A549 (cell line): ENCODE measurements at regions not wholly inside any gene's neighbourhood (a gene's known extent, or its start where the extent isn't known, plus 50 kb on each side); places are given as distances from the start of the nearest gene placed in this dataset.

Experiments used
- ATAC-seq, 2 experiments: fragments of 200-7000 bp in 1 of 2; fragments of >200 bp in 1 of 2; cut with Nextera tagmentation in 1 of 2; cut with Tn5 transposase in 1 of 2; 3 replicates each; pipeline versions ENCODE4 v1.8.0 to v1.9.1; 2018 to 2020; ENCODE audit warnings: mild to moderate bottlenecking in 1 of 2, moderate library complexity in 1 of 2
- CTCF ChIA-PET: fragments of 300-600 bp; sonication (Branson Sonifier 250); formaldehyde crosslinking; extraction: SDS; loops from one replicate; lab custom pipeline; 2021; ENCODE audit warnings: antibody characterized with exemption, inconsistent platforms; lab: Yijun Ruan, JAX
- POLR2A ChIA-PET: fragments of 350-600 bp; formaldehyde crosslinking; extraction: SDS; loops from one replicate; lab custom pipeline; 2021; ENCODE audit warnings: antibody characterized with exemption, inconsistent platforms; lab: Yijun Ruan, JAX
- DNase-seq, 2 experiments: peaks; one replicate each; pipeline versions ENCODE4 v3.0.0 to v3.0.0-alpha.2; 2011 to 2016; ENCODE audit warnings: low read depth in 1 of 2, low spot score in 1 of 2
- FAIRE-seq: peaks from 2 replicates; lab custom pipeline; 2011; peaks lifted over from hg19 to GRCh38; lab: Jason Lieb, UNC
- H3K27ac ChIP-seq, 2 experiments: fragments of >200 bp; sonication (Bioruptor Twin); formaldehyde crosslinking; 3 replicates each; pipeline ENCODE4 v1.5.1; 2016 to 2017
- H3K4me1 ChIP-seq: fragments of >200 bp; sonication (Bioruptor Twin); formaldehyde crosslinking; 3 replicates; pipeline ENCODE4 v1.6.1; 2016
- H3K4me2 ChIP-seq: fragments of >200 bp; sonication (Bioruptor Twin); formaldehyde crosslinking; 3 replicates; pipeline ENCODE4 v1.6.1; 2016
- H3K4me3 ChIP-seq: fragments of >200 bp; sonication (Bioruptor Twin); formaldehyde crosslinking; 3 replicates; pipeline ENCODE4 v1.5.1; 2016
- H3K9me3 ChIP-seq: fragments of >200 bp; sonication (Bioruptor Twin); formaldehyde crosslinking; 3 replicates; pipeline ENCODE4 v1.6.1; 2016
- CBX8 ChIP-seq: fragments of 200-600 bp; sonication (generic); IDR thresholded peaks from 2 replicates; pipeline ENCODE4 v1.6.1; 2016
- CHD2 ChIP-seq: fragments of 150-350 bp; IDR thresholded peaks from 2 replicates; pipeline ENCODE4 v1.6.1; 2014; ENCODE audit warnings: low read length; ENCODE audit not compliant: partially characterized antibody
- E2F6 ChIP-seq: IDR thresholded peaks from 2 replicates; pipeline ENCODE4 v1.6.1; 2012; ENCODE audit warnings: low read depth, borderline replicate concordance
- EP300 ChIP-seq, 2 experiments: fragments of >200 bp; sonication (Bioruptor Twin); formaldehyde crosslinking; IDR thresholded peaks; 2 replicates in 1 of 2; 3 replicates in 1 of 2; pipeline ENCODE4 v1.6.1; 2016 to 2017
- FOSL2 ChIP-seq, 2 experiments: fragments of 450-650 bp in 1 of 2; fragments of >200 bp in 1 of 2; sonication (Bioruptor Twin) in 1 of 2; formaldehyde crosslinking; IDR thresholded peaks; 2 replicates each; pipeline versions ENCODE4 v1.5.0 to v1.6.1; 2016 to 2020; ENCODE audit warnings: mild to moderate bottlenecking in 1 of 2, moderate library complexity in 1 of 2
- FOXS1 ChIP-seq: fragments of 250-450 bp; sonication (Bioruptor Pico); IDR thresholded peaks from 2 replicates; pipeline ENCODE4 v1.5.0; 2020; ENCODE audit warnings: mild to moderate bottlenecking, moderate library complexity
- HDAC2 ChIP-seq: fragments of 200-600 bp; sonication (generic); IDR thresholded peaks from 2 replicates; pipeline ENCODE4 v1.6.1; 2016
- HOXA7 ChIP-seq: fragments of 250-450 bp; sonication (Bioruptor Pico); IDR thresholded peaks from 2 replicates; pipeline ENCODE4 v1.5.0; 2020; ENCODE audit warnings: mild to moderate bottlenecking, moderate library complexity
- HOXB13 ChIP-seq: fragments of 250-450 bp; sonication (Bioruptor Pico); IDR thresholded peaks from 2 replicates; pipeline ENCODE4 v1.5.0; 2020; ENCODE audit warnings: low read depth, mild to moderate bottlenecking, moderate library complexity
- HOXB5 ChIP-seq: fragments of 250-450 bp; sonication (Bioruptor Pico); IDR thresholded peaks from 2 replicates; pipeline ENCODE4 v1.5.0; 2020; ENCODE audit warnings: mild to moderate bottlenecking, moderate library complexity
- JUNB ChIP-seq: fragments of >200 bp; sonication (Bioruptor Twin); formaldehyde crosslinking; IDR thresholded peaks from 2 replicates; pipeline ENCODE4 v1.6.1; 2016
- MAFK ChIP-seq: fragments of 450-650 bp; IDR thresholded peaks from 2 replicates; pipeline ENCODE4 v1.6.1; 2014; ENCODE audit not compliant: partially characterized antibody
- MYC ChIP-seq: IDR thresholded peaks from 2 replicates; pipeline ENCODE4 v1.6.1; 2012; ENCODE audit warnings: mild to moderate bottlenecking, inconsistent platforms, low read length, improper control_type of control experiment, borderline replicate concordance
- PBX3 ChIP-seq: IDR thresholded peaks from 2 replicates; pipeline ENCODE4 v1.6.1; 2012
- RAD21 ChIP-seq, 2 experiments: fragments of >200 bp in 1 of 2; sonication (Bioruptor Twin) in 1 of 2; formaldehyde crosslinking in 1 of 2; IDR thresholded peaks in 1 of 2; conservative IDR thresholded peaks in 1 of 2; 2 replicates in 1 of 2; 3 replicates in 1 of 2; pipeline ENCODE4 v1.6.1; 2012 to 2018; ENCODE audit warnings: inconsistent platforms in 1 of 2
- RARB ChIP-seq: fragments of 250-450 bp; sonication (Bioruptor Pico); IDR thresholded peaks from 2 replicates; pipeline ENCODE4 v1.8.0; 2021; ENCODE audit warnings: mild to moderate bottlenecking, moderate library complexity
- RCOR1 ChIP-seq: fragments of 150-350 bp; IDR thresholded peaks from 2 replicates; pipeline ENCODE4 v1.6.1; 2014; ENCODE audit warnings: antibody characterized with exemption, low read length, low read depth
- RFX5 ChIP-seq: fragments of 450-650 bp; IDR thresholded peaks from 2 replicates; pipeline ENCODE4 v1.7.1; 2014; ENCODE audit warnings: antibody characterized with exemption, mild to moderate bottlenecking, moderate library complexity
- RNF2 ChIP-seq: fragments of 200-600 bp; sonication (generic); IDR thresholded peaks from 2 replicates; pipeline ENCODE4 v1.6.1; 2016; ENCODE audit warnings: low read depth, mild to moderate bottlenecking, antibody characterized with exemption, moderate library complexity, borderline replicate concordance
- SMC3 ChIP-seq: fragments of >200 bp; sonication (Bioruptor Twin); formaldehyde crosslinking; IDR thresholded peaks from 3 replicates; pipeline ENCODE4 v1.6.1; 2018; ENCODE audit warnings: inconsistent platforms
- SREBF2 ChIP-seq: fragments of 450-650 bp; IDR thresholded peaks from 2 replicates; pipeline ENCODE4 v1.6.1; 2014; ENCODE audit warnings: mild to moderate bottlenecking, moderate library complexity
- TFCP2L1 ChIP-seq: fragments of 250-450 bp; sonication (Bioruptor Pico); IDR thresholded peaks from 2 replicates; pipeline ENCODE4 v1.5.0; 2021; ENCODE audit warnings: mild to moderate bottlenecking
- ZFP36 ChIP-seq: fragments of 450-650 bp; IDR thresholded peaks from 2 replicates; pipeline ENCODE4 v1.6.1; 2014; ENCODE audit warnings: borderline replicate concordance; ENCODE audit not compliant: partially characterized antibody
- WGBS: methylation state at CpG from one replicate; pipeline ENCODE4 v1.1.6; 2017; ENCODE audit errors: missing lambda C conversion rate; 5-methylcytosine and 5-hydroxymethylcytosine counted together
- TF ChIP-seq, protein P1 (sequence below): fragments of 150-350 bp; IDR thresholded peaks from 2 replicates; pipeline ENCODE4 v1.6.1; 2014; ENCODE audit warnings: low read depth, mild to moderate bottlenecking, low read length

GRCh38 chr11:130740819-130741218, 175.5 kb downstream of the SNX19 start:
- no peak for FAIRE-seq
- POLR2A ChIA-PET: no interaction called here
- Histone ChIP-seq H3K4me3 (no peak overlapping the region), H3K4me1 (peaks cover 5% of the 10 kb centered on the region; the same call in 1 of the 3 replicates), H3K4me2 (no peak overlapping the region), H3K27ac (no peak overlapping the region), H3K9me3 (peaks cover 23% of the 10 kb centered on the region)
- ATAC-seq: no peak
- CTCF ChIA-PET: no interaction called here
- TF ChIP-seq HOXB5 (CRISPR knock-in tag) (no peak), TFCP2L1 (CRISPR knock-in tag) (no peak), FOSL2 (IDR thresholded peaks at IDR 0.05) (no peak), FOSL2 (CRISPR knock-in tag; IDR thresholded peaks at IDR 0.05) (no peak), E2F6 (no peak), MAFK (no peak), HDAC2 (no peak), SREBF2 (no peak), RNF2 (no peak), PBX3 (no peak)
- TF ChIP-seq, protein P1, sequence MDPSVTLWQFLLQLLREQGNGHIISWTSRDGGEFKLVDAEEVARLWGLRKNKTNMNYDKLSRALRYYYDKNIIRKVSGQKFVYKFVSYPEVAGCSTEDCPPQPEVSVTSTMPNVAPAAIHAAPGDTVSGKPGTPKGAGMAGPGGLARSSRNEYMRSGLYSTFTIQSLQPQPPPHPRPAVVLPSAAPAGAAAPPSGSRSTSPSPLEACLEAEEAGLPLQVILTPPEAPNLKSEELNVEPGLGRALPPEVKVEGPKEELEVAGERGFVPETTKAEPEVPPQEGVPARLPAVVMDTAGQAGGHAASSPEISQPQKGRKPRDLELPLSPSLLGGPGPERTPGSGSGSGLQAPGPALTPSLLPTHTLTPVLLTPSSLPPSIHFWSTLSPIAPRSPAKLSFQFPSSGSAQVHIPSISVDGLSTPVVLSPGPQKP: no peak
- no peak for DNase-seq
- 48% methylated on average over 4 of the region's 4 CpGs for WGBS

GRCh38 chr11:130744794-130745193, 171.5 kb downstream of the SNX19 start:
- Histone ChIP-seq H3K27ac (no peak overlapping the region), H3K4me3 (no peak overlapping the region), H3K4me2 (peak overlapping the region; percentile 12; the same call in 1 of the 3 replicates), H3K9me3 (peaks cover 20% of the 10 kb centered on the region)
- 18% methylated on average over 3 of the region's 3 CpGs for WGBS
- no peak for ATAC-seq
- POLR2A ChIA-PET: no interaction called here
- no peak for TF ChIP-seq HOXA7 (CRISPR knock-in tag)
- TF ChIP-seq FOXS1 (CRISPR knock-in tag): no peak
- TF ChIP-seq, all 56 proteins: peak for 0
- no peak for FAIRE-seq
- H3K4me1 ChIP-seq: peaks cover 5% of the 10 kb centered on the region; the same call in 1 of the 3 replicates
- CTCF ChIA-PET: no interaction called here
- no peak for DNase-seq

DNA sequence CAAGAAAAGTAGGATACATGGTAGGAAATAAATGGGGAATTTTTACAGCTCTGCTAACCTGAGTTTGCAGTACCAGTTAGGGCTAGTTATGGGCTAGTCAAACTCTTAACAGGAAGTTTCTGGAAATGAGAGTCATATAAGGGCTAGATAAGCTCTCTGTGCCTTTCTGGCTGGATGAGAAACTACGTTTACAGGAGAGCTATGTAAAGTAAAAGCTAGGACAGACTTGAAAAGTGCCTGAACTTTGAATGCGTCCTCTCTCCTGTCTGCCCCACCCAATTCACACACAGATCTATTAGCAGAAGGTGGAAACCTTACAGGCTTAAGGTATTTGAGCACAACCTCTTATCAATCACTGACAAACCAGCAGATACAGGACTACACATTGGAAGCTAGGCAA, 167.1 kb downstream of the SNX19 start:
- Histone ChIP-seq H3K27ac (no peak overlapping the region), H3K4me2 (no peak overlapping the region), H3K4me3 (no peak overlapping the region), H3K9me3 (no peaks in the 10 kb centered on the region), H3K4me1 (peaks cover 5% of the 10 kb centered on the region; the same call in 1 of the 3 replicates)
- no peak for TF ChIP-seq MYC
- no peak for TF ChIP-seq EP300 (IDR thresholded peaks at IDR 0.05)
- no peak for TF ChIP-seq RARB (CRISPR knock-in tag)
- no peak for TF ChIP-seq HOXB13 (CRISPR knock-in tag)
- TF ChIP-seq JUNB: no peak
- TF ChIP-seq HOXB5 (CRISPR knock-in tag): no peak
- TF ChIP-seq RAD21 (conservative IDR thresholded peaks at IDR 0.05 in 1 of 2, IDR thresholded peaks at IDR 0.05 in 1 of 2): no peak
- no peak for TF ChIP-seq RFX5
- no peak for TF ChIP-seq SMC3
- no peak for TF ChIP-seq HOXA7 (CRISPR knock-in tag)
- no peak for TF ChIP-seq CHD2
- TF ChIP-seq ZFP36: no peak
- TF ChIP-seq HDAC2: no peak
- TF ChIP-seq RCOR1: no peak
- no peak for TF ChIP-seq CBX8
- no peak for ATAC-seq
- FAIRE-seq: no peak
- no peak for DNase-seq
- 45% methylated on average over 2 of the region's 2 CpGs for WGBS
- ChIA-PET POLR2A (no interaction called here), CTCF (no interaction called here)
